ENCODE measurements at regions not wholly inside any gene's neighbourhood (a gene's known extent, or its start where the extent isn't known, plus 50 kb on each side); places are given as distances from the start of the nearest gene placed in this dataset.

DNA sequence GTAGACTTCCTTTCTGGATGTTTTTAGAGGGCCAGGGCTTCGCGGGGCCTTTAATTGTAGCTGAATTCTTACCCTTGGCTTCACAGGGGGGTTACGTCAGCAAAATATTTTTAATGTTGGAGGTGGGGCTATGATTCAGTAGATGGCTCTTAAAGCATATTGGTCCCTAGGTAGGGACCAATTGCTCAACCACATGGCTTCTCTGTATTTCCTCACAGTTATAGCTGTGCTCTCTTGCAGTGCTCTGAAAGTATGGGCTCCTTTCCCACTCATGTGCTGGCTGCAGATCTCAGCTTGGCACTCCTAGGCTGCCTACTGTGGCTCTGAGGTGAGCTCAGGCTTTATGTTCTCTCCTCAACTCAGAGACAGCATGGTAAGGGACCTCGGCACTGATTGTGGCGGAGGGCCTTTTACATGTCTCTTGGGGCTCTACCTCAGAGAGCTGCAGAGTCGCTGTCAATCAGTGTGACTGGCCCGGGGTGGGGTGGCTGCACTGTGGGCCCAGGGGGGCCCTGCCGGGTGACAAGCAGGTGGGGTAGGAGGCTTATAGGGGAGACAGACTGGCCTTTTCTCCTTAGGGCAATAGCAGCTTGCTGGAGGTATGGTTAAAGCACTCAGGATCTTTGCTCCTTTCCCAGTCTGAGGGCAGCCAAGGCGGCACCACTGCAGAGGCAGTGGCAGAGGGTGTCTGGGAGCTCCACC is 318.0 kb downstream of the DOK5 start:
- DNase-seq: no peak
- no peaks in the 10 kb centered on the region for H3K36me3 ChIP-seq (replicated peaks in 1 of 2; ENCODE audit: control extremely low read depth in 1 of 2, control insufficient read depth in 1 of 2, extremely low read depth in 1 of 2, insufficient read depth in 2 of 2, low read length in 1 of 2)
- no peaks in the 10 kb centered on the region for H3K27me3 ChIP-seq (replicated peaks in 1 of 4; ENCODE audit: control extremely low read depth in 1 of 4, control insufficient read depth in 3 of 4, insufficient read depth in 4 of 4, low read length in 3 of 4)
- ATAC-seq (ENCODE audit: low read depth): no peak
- H4K20me1 ChIP-seq (ENCODE audit: control insufficient read depth, insufficient read depth, low read length, poor library complexity, severe bottlenecking): no peaks in the 10 kb centered on the region
- intact Hi-C loops (cut with micrococcal nuclease): no loop called here
- WGBS (ENCODE audit: insufficient coverage): 84% methylated on average over 7 of the region's 9 CpGs
- no peaks in the 10 kb centered on the region for H3K27me3 Mint-ChIP-seq
- H3K9ac ChIP-seq (ENCODE audit: low read length): no peak overlapping the region
- H3K27ac ChIP-seq (ENCODE audit: low read length in 2 of 2): no peak overlapping the region
- H3K9me3 Mint-ChIP-seq (ENCODE audit: insufficient read depth): peaks cover 11% of the 10 kb centered on the region
- H3K4me1 Mint-ChIP-seq: no peaks in the 10 kb centered on the region
- H3K79me2 ChIP-seq (ENCODE audit: control insufficient read depth, insufficient read depth, low read length): no peaks in the 10 kb centered on the region
- H3K4me3 ChIP-seq (ENCODE audit: control extremely low read depth in 1 of 5, extremely low read depth in 1 of 5, insufficient read depth in 1 of 5, low read depth in 2 of 5, low read length in 4 of 5): no peak overlapping the region
- TF ChIP-seq EZH2 (IDR thresholded peaks at IDR 0.05; ENCODE audit: borderline replicate concordance, insufficient read depth, low read depth, low read length, poor library complexity, severe bottlenecking): no peak
- no peak for TF ChIP-seq CTCF (IDR thresholded peaks at IDR 0.05)
- ChIA-PET CTCF (no interaction called here), POLR2A (no interaction called here)
- H3K27ac Mint-ChIP-seq: no peak overlapping the region
- H3K4me3 Mint-ChIP-seq: no peak overlapping the region
- peaks cover 0 to 17% (median 0%) of the 10 kb centered on the region in 3 donors for H3K9me3 ChIP-seq (ENCODE audit: control extremely low read depth in 1 of 3, control insufficient read depth in 2 of 3, insufficient read depth in 1 of 3, low read length in 2 of 3)
- H2AFZ ChIP-seq (ENCODE audit: insufficient read depth, low read depth, low read length, poor library complexity, severe bottlenecking): no peak overlapping the region
- no peaks in the 10 kb centered on the region for H3K4me1 ChIP-seq (ENCODE audit: control insufficient read depth in 2 of 2, insufficient read depth in 2 of 2, low read length in 2 of 2)
- H3K4me2 ChIP-seq (replicated peaks; ENCODE audit: low read depth, low read length, poor library complexity, severe bottlenecking): no peak overlapping the region

GRCh38 chr20:54792688-54793087 is 317.3 kb downstream of the DOK5 start:
- H3K4me3 ChIP-seq (ENCODE audit: control extremely low read depth in 1 of 5, extremely low read depth in 1 of 5, insufficient read depth in 1 of 5, low read depth in 2 of 5, low read length in 4 of 5): no peak overlapping the region
- 80% methylated on average over 2 of the region's 2 CpGs for WGBS (ENCODE audit: insufficient coverage)

More at GRCh38 chr20:54792688-54793087, 317.3 kb downstream of the DOK5 start:
- no peaks in the 10 kb centered on the region for H3K4me1 ChIP-seq (ENCODE audit: control insufficient read depth in 2 of 2, insufficient read depth in 2 of 2, low read length in 2 of 2)
- no peaks in the 10 kb centered on the region for H3K36me3 ChIP-seq (replicated peaks in 1 of 2; ENCODE audit: control extremely low read depth in 1 of 2, control insufficient read depth in 1 of 2, extremely low read depth in 1 of 2, insufficient read depth in 2 of 2, low read length in 1 of 2)
- H4K20me1 ChIP-seq (ENCODE audit: control insufficient read depth, insufficient read depth, low read length, poor library complexity, severe bottlenecking): no peaks in the 10 kb centered on the region
- no peaks in the 10 kb centered on the region for H3K27me3 ChIP-seq (replicated peaks in 1 of 4; ENCODE audit: control extremely low read depth in 1 of 4, control insufficient read depth in 3 of 4, insufficient read depth in 4 of 4, low read length in 3 of 4)
- no peak overlapping the region for H3K27ac ChIP-seq (ENCODE audit: low read length in 2 of 2)
- no peaks in the 10 kb centered on the region for H3K79me2 ChIP-seq (ENCODE audit: control insufficient read depth, insufficient read depth, low read length)
- TF ChIP-seq CTCF (IDR thresholded peaks at IDR 0.05) (no peak), EZH2 (IDR thresholded peaks at IDR 0.05; ENCODE audit: borderline replicate concordance, insufficient read depth, low read depth, low read length, poor library complexity, severe bottlenecking) (no peak)
- Mint-ChIP-seq H3K27ac (no peak overlapping the region), H3K9me3 (ENCODE audit: insufficient read depth) (peaks cover 11% of the 10 kb centered on the region), H3K4me3 (no peak overlapping the region), H3K4me1 (no peaks in the 10 kb centered on the region), H3K27me3 (no peaks in the 10 kb centered on the region)
- ATAC-seq (ENCODE audit: low read depth) (no peak), DNase-seq (no peak)
- H3K9ac ChIP-seq (ENCODE audit: low read length): no peak overlapping the region
- ChIA-PET CTCF (no interaction called here), POLR2A (no interaction called here)
- peaks cover 0 to 17% (median 0%) of the 10 kb centered on the region in 3 donors for H3K9me3 ChIP-seq (ENCODE audit: control extremely low read depth in 1 of 3, control insufficient read depth in 2 of 3, insufficient read depth in 1 of 3, low read length in 2 of 3)
- H3K4me2 ChIP-seq (replicated peaks; ENCODE audit: low read depth, low read length, poor library complexity, severe bottlenecking): no peak overlapping the region
- H2AFZ ChIP-seq (ENCODE audit: insufficient read depth, low read depth, low read length, poor library complexity, severe bottlenecking): no peak overlapping the region
- intact Hi-C loops (cut with micrococcal nuclease): no loop called here
